ENCODE measurements at regions not wholly inside any gene's neighbourhood (a gene's known extent, or its start where the extent isn't known, plus 50 kb on each side); places are given as distances from the start of the nearest gene placed in this dataset.

DNA sequence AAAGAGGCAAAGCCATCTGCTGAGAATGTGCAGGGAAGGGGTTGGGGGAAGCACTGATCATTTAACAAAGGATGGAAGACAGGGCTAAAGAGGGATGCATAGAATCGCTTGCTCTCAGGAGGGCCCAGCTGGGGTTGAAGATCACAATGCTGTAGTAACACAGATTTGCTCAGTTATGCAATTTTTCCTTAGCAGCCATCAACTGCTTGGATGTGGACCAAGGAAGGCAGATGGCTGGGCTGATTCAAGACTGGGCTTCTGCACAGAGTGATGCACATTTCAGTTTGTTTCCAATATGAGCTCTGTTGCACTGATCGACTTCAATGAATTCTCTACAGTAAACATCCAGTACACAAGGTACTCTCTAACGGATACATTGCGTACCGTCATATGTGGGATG, 127.8 kb upstream of the TBL1X start:
- TF ChIP-seq, protein P1, sequence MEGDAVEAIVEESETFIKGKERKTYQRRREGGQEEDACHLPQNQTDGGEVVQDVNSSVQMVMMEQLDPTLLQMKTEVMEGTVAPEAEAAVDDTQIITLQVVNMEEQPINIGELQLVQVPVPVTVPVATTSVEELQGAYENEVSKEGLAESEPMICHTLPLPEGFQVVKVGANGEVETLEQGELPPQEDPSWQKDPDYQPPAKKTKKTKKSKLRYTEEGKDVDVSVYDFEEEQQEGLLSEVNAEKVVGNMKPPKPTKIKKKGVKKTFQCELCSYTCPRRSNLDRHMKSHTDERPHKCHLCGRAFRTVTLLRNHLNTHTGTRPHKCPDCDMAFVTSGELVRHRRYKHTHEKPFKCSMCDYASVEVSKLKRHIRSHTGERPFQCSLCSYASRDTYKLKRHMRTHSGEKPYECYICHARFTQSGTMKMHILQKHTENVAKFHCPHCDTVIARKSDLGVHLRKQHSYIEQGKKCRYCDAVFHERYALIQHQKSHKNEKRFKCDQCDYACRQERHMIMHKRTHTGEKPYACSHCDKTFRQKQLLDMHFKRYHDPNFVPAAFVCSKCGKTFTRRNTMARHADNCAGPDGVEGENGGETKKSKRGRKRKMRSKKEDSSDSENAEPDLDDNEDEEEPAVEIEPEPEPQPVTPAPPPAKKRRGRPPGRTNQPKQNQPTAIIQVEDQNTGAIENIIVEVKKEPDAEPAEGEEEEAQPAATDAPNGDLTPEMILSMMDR (IDR thresholded peaks at IDR 0.05; ENCODE audit: borderline replicate concordance, extremely low read depth, low read length, poor library complexity, severe bottlenecking): no peak
- TF ChIP-seq EZH2 (IDR thresholded peaks at IDR 0.05; ENCODE audit: borderline replicate concordance, low read depth, low read length, severe bottlenecking): no peak
